ENCODE measurements at regions not wholly inside any gene's neighbourhood (a gene's known extent, or its start where the extent isn't known, plus 50 kb on each side); places are given as distances from the start of the nearest gene placed in this dataset.

DNA sequence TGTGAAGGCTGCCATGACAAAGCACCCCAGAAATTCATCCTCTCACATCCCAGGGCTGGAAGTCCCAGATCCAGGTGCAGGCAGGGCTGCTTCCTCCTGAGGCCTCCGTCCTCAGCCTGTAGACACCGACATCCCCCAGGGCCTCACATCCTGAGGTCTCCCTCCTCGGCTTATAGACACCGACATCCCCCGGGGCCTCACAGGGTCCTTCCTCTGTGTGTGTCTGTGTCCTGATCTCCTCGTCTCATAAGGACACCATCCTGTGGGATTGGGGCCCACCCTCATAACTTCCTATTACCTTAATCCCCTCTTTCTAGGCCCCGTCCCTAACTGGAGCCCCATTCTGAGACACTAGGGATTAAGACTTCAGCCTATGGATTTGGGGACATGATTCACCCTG is 92.0 kb upstream of the SNTG2 start:
- no peak for DNase-seq (ENCODE audit: low read depth)

DNA sequence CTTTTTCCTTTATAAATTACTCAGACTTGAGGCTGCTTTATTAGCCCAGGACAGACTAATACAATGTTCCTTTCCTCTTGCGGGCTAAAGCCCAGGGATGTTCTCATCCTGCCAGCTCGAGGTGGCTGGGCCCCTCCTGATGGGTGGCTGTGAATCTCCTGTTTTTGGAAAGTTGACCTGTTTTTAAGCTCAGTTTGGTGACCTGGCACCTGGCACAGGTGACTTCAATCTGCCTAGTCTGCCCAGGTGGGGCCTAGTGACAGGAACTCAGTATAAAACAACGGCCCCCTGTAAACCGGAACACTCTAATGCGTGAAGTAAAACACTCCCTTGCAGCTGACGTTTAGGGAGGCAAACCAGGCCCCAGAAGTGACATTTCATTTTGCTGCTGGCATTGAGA is 92.7 kb upstream of the SNTG2 start:
- DNase-seq (ENCODE audit: low read depth): no peak

DNA sequence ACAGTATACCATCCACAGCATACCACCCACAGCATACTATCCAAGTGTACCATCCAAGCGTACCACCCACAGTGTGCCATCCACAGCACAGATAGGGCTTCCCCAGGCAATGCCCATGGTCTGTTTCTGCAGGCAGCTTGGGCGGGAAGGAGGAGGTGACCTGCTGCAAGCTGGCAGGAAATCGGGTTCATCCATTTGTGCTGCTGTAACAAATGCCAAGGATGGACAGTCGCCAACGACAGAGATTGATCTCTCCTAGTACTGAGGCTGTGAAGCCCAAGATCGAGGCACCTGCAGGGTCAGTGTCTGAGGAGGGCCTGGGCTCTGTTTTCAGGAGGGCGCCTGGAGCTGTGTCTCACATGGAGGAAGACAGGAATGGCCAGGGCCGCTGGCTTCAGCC is 93.6 kb upstream of the SNTG2 start:
- DNase-seq (ENCODE audit: low read depth): no peak

DNA sequence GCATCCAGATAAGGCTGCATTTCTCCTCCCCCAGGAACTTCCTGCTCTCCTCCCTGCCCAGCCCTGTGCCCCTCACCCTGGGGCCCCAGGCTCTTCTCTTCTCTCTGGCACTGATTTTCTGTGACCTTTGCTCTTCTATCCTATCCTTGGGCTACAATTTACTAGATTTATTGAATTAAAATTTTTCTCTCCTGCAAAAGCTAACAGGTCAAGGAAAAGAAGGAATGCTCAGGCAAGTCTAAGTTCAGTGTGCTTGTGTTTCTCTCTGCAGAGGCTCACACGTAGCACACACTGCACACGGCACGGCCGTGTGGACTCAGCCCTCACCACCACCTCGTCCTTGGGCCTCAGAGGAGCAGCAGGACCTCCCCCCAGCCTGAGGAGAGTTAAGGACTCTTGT is 94.2 kb upstream of the SNTG2 start:
- DNase-seq (ENCODE audit: low read depth): no peak

DNA sequence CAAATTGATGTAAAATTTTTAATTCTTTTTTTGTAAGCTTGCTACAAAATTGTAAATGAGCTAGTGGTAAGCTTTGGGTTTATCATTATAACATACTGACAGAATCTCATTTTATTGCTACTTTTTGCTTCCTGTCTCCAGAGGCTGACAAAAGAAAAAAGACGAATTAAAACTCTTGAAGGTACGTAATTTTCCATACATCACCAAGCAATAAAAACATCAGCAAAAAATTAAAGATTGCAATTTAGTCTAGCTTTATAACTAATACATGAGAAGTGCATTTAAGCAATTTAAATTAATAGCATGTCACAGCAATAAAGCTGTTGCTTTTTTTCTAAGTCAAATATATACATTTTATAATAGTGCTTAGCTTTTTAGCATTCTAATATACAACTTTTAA is 94.6 kb upstream of the SNTG2 start:
- DNase-seq (ENCODE audit: low read depth): no peak

DNA sequence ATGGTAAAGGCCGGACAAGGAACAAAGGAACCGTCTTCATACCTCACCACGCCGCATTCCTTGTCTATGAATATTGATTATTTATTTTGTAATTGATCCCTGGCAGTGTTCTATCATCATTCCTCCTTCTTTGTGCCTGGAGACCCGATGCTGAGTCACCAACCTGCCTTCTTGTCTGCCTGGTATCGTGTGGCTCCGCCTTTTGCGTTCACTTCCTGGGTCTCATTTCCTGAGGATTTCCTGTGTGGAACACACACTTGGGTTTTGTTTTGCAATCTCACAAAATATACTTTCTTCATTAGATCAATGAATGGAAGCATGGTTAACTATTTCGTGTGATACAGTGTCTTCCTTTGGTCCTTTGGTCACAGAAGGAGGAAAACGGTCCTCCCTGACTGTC is 95.5 kb upstream of the SNTG2 start:
- DNase-seq (ENCODE audit: low read depth): no peak

DNA sequence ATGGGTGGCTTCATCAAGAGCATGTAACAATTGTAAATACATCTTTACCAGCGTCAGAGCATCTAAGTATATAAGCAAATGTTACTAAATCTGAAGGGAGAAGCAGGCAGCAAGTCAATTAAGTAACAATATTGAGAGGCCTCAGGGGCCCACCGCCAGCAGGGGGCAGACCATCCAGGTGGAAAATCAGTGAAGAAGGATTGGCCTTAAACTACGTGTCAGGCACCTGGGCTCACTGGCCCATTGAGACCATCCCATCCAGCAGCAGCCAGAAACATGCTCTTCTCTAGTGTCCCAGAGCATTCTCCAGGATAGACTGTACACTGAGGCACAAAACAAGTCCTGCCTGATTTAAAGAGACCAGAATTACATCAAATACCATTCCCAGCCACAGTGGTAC is 96.2 kb upstream of the SNTG2 start:
- DNase-seq (ENCODE audit: low read depth): no peak

DNA sequence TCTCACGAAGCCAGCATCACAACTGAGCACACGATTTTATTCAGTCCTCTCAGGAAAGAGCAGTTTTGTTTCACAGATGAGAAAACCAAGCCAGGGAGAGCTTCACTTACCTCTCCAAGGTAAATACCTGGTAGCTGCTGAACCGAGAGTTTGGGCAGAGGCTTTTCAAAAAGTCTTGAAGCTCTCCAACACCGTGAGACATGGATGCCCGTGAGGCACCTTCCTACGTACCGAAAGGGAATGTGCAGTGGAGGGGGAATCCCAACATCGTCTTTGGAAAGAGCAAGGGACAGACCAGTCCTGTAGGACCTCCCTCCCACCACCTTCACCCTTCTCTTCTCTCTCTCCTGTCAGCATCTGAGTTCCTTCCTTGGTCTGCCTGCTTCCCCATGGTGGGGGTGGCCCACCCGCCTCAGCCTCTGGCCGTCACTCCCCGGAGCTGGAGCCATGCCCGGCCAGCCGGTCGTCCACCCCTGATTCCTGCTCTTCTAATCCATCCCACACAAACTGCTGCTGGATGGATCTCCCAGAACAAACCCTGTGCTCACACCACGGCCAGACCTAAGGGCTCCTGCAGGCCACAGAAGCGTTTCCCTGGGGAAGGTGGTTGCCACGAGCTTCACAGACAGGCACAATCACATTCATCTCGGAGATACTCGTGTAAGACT is 97.3 kb upstream of the SNTG2 start:
- no peak for DNase-seq (ENCODE audit: low read depth)

DNA sequence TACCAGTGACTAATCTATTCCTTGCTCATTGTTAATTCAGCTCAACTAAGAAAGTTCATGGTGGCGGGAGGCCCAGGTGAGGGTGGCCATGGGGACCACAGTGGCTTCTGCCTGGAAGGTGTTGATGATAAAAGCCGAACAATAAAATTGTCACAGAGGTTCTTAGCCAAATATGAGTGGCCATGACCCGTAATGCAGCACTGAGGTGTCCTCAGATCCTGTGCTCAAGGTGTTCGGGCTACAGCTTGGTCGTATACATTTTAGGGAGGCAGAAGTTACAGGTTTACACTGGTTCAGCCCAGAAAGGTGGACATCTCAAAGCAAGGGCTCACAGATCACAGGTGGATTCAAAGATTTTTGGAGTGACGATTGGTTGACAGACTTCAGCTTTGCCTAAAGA is 98.5 kb upstream of the SNTG2 start:
- DNase-seq (ENCODE audit: low read depth): no peak

DNA sequence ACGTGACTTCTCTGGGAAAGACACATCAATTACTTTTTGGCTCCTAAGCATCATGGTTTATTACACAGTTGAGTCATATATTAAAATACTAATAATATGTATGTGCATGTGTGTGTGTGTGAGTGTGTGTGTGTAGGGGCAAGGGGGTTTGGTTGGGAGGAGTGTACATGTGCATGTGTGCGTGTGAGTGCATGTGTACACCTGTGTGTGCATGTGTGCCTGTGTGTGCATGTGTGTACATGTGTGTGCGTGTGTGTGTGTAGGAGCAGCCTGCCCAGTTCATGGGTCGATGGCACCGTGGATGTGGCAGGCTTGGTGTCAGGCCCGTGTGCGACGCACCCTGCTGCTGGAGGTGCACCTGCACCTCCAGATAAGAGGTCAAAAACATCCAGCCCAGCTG is 99.0 kb upstream of the SNTG2 start:
- no peak for DNase-seq (ENCODE audit: low read depth)

DNA sequence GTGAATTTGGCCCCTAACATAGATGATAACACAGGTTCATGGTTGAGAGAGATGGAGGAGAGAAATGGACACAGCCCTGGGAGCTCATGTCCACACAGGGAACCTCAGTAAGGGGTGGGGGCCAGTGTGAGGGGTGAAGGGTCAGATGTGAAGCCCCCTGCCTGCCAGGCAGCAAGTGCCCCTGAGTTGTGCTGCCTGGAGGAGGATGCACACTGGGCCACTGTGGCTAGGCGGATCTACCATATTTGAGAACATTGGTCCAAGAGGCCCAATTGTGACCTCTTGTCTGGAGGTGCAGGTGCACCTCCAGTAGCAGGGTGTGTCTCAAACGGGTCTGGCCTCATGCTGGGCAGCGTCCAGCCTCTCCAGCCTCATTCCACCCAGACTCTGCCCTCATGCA is 99.6 kb upstream of the SNTG2 start:
- no peak for DNase-seq (ENCODE audit: low read depth)

DNA sequence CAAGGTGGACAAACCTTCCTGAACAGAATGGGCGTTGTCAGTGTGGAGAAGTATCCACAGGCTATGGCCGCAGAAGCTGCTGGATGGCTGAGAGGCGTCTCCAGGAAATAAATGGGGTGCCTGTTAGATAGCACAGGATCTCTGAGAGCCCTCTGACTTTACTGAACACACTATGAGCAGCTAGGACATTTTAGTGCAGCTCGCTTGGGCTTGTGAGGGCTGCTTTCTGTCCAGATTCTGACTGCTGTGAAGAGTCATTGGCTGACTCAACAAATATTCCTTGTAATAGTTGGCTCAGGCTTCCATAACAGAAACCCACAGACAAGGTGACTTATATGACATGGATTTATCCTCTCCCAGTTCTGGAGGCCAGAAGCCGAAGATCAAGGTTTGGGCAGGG is 100.2 kb upstream of the SNTG2 start:
- DNase-seq (ENCODE audit: low read depth): no peak

DNA sequence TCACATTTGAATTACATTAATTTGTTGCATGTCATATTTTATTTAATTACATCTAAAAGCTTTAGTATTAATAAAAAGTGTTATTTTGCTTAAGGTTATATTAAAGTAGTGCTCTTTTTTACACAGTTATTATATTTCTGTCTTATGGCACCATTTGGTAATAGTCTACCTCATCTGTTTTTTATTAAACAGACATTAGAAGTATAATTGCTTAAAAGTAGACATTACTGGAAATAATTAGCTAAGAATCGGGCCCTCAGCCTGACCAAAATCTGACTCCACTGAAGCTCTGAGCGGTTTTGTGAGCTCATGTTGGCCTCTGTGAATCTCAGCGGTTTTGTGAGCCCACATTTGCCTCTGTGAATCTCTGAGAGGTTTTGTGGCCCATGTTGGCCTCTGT is 102.5 kb upstream of the SNTG2 start:
- no peak for DNase-seq (ENCODE audit: low read depth)

DNA sequence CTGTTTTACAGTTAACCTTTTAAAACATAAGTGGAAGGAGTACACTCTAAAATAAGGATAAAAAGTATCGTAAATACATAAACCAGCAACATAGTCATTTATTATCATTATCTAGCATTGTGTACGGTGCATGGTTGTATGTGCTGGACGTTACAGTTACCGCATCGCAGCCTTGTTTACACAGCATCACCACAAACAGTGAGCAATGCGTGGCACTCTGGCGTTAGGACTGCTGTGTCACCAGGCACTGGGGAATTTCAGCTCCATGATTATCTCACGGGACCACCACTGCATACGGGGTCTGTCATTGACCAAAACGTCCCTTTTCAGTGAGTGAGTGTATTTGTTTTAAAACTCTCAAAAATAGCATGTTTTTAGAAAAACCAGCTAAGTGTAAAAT is 103.0 kb upstream of the SNTG2 start:
- DNase-seq (ENCODE audit: low read depth): no peak

DNA sequence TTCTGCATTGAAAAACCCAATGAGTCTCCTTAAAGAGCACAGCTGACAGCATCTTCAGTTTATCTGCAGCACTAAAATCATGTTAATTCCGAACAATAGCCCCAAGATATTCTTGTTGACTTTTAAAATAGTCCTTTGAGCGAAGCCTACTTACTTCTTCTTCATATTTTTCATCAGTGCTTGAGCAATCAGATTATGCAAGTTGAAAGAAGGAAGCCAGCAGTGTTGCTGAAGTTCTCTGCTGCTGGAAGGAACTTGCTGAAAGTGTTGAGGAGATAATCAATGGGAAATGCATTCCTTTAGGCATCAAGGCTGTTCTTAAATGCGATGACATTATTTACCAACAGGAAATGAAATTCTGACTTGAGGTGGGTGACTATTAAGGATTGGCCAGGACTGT is 105.9 kb upstream of the SNTG2 start:
- no peak for DNase-seq (ENCODE audit: low read depth)

DNA sequence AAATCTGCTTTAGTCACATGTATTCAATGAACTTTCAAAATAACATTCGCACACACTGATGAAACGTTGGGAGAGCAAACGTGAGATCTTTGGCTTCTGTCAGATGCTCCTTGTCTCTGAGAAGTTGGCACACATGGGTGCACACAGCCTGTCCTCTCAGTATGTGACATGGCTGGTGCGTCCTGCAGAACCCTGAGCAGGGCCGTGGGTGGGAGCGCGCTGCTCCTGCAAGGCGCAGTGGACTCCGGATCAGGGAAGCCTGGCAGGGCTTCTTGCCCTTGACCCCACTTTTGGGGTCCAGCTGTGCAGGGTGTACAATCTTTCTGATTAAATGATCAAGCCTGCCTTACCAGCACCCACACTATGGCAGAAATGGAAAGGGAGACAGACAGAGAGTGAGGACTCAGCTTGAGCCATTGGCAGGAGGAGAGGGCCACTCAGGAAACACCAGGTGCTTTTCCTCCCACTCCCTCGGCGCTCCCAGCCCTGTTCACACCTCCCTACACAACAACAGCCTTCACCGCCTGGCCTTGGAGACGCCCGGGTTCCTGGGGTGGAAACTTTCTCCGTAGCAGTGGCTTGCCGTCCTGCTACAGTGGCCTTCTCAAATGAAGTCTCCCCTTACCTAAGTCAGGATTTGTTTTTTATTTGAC is 108.4 kb upstream of the SNTG2 start:
- DNase-seq (ENCODE audit: low read depth): no peak

DNA sequence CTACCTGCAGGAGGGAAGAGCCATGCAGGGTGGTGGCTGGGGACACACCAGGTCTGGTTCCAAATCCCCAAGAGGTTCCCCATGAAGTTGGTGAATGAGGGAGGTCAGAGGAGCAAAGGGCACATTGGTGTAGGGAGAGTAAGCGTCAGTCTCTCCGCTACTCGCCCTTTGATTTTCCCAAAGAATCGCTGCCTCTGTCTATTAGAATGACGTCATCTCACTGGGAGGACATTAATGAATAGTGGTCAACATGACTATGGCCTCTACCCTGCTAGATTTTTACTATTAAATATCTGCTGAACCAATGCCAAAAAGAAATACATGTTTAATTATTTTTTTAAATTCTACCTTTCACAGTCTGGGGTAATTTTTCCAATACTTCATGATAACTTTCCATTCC is 109.6 kb upstream of the SNTG2 start:
- DNase-seq (ENCODE audit: low read depth): no peak

DNA sequence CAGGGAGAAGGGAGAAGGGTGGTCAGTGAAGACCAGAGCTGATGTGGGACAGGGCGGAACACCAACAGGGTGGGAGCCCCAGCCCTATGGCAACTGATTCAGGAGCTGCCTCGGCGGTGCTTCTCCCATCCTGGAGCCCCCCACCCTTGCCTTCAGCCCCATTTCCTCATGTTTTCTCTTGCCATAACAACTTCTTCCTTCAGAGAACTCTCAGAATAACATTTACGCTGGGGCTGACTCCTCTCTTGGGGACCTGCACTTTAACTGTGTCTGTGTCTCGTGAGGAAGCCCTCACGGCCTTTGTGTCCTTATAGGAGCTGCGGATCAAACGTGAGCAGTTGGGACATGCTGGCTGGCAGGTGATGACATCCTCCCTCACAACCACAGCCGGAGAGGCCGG is 116.4 kb upstream of the SNTG2 start:
- no peak for DNase-seq (ENCODE audit: low read depth)

DNA sequence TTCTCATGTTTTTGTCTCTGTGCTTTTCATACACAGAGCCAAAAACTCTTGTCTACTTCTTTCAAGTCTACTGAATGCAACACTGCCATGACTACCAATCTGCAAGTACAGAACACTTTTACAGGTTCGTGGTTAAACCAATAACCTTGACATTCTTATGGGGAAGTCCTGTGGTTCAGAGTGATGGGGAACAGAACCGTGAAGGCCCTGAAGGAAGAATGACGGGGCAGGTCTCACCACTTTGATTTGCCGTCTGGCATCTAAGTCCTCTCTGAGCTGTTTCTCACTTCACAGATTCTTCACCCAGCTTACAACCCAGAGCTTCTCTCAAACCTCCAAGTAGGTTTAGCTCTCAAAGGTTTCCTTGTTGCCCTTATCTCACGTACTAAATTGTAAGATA is 117.5 kb upstream of the SNTG2 start:
- no peak for DNase-seq (ENCODE audit: low read depth)

DNA sequence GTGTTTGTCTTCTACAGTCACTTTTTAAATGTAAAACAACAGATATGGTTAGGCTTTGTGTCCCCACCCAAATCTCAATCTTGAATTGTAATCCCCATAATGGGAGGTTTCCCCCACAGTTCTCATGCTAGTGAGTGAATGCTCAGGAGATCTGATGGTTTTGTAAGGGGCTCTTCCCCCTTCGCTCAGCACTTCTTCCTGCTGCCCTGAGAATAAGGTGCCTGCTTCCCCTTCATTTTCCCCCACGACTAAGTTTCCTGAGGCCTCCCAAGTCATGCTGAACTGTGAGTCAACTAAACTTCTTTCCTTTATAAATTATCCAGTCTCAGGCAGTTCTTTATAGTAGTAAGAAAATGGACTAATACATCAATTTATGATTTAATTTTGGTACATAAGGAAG is 118.0 kb upstream of the SNTG2 start:
- DNase-seq (ENCODE audit: low read depth): no peak

DNA sequence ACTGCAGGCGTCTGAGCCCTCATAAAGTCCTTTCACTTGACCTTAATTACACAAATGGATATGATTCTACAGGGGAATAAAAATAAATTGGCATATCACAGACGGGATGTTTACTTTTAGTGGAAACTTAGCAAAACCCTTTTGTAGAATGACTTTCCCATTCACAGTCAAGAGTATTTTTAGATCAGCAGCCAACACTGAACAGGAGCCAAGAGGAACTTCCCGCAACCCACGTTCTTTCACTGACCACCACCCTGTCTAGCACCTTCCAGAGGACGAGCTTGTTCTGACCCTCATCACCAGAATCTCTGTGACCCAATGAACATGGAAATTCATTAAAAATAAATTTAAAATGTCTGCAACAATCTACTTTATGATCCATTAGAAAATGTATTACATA is 119.0 kb upstream of the SNTG2 start:
- no peak for DNase-seq (ENCODE audit: low read depth)

DNA sequence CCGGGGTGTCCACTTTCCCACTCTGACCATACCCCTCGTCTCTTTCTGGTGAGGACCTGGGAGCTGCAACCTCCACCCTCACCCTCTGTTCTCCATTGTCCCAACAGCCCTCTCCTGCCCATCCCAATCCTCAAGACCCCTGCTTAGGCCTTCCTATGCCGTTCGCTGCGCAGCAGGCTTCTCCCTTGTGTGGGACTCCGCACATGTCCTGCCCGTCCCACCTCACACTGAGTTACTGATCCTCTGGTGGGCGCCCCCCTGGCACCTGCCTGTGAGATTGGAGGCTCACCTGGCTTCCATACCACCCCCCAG is 119.5 kb upstream of the SNTG2 start:
- DNase-seq (ENCODE audit: low read depth): no peak

DNA sequence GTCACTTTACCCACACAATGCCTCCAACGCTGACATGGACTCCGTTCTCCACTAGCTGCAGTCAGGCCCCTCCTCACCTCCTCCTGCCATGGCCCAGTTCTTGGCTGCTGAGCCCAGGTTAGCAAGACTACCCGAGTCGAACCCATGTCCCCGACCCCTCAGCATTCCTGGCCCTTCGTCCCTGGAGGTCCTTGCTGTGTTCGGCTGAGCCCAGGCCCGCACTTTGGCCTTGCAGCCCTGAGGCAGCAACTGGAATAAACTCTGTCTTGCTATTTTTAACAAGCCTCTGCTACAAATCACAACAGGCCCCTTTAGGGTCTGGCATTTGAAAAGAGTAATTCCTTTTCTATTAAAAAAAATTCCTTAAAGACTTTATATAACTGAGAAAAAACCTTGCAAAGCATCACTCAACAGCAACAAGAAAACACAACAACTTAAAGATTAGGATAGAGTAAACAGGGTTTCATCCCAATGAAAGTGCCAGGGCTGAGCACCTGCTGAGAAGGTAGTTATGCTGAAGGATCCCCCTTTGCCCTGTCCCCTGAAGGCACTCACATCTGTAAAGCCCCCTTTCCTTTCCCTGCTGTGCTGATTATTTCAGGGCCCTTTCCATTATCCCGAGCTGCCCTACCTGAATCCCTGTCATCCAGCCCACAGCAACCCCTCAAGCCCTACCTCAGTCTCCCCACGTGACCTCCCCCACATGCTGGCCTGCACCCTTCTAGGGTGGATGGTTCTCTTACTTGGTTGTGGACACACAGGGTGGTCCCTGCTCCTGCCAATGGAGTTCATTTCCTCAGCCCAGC is 120.0 kb upstream of the SNTG2 start:
- no peak for DNase-seq (ENCODE audit: low read depth)

DNA sequence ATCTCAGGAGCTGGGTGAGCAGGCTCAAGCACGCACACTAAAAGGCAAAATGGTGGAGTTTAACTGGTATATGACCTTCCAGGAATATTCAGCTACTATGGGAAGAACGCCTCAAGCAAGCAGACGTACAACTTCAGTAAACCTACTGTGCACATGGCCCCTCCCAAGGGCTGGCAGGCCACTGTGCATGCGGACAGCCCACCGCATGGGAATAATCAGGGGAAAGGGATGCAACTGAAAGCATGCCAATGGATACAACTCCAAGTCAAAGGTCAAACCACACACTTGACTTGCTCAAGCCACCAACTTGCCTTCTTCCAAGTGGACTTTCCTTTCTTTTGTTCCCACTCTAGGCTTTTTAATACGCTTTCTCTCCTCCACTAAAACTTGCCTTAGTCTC is 121.6 kb upstream of the SNTG2 start:
- no peak for DNase-seq (ENCODE audit: low read depth)
